GM10248 (cell line): ENCODE measurements at regions not wholly inside any gene's neighbourhood (a gene's known extent, or its start where the extent isn't known, plus 50 kb on each side); places are given as distances from the start of the nearest gene placed in this dataset.

Experiments
- CTCF ChIA-PET: fragments of 300-600 bp; sonication (Branson Sonifier 250); formaldehyde crosslinking; extraction: SDS; loops from one replicate; lab custom pipeline; 2021; ENCODE audit warnings: antibody characterized with exemption; lab: Yijun Ruan, JAX
- POLR2A ChIA-PET: fragments of 350-650 bp; sonication (Branson Sonifier 250); formaldehyde crosslinking; extraction: SDS; loops from one replicate; lab custom pipeline; 2020; ENCODE audit warnings: antibody characterized with exemption; lab: Yijun Ruan, JAX
- DNase-seq: peaks from one replicate; pipeline ENCODE4 v3.0.0; 2012; ENCODE audit errors: extremely low spot score
- CTCF ChIP-seq: IDR thresholded peaks from 2 replicates; pipeline ENCODE4 v1.5.1; 2012; ENCODE audit warnings: mild to moderate bottlenecking, low read depth; ENCODE audit errors: extremely low read depth, missing control alignments, control extremely low read depth

- no peak for TF ChIP-seq CTCF
- no peak for DNase-seq
- POLR2A ChIA-PET: no interaction called here
These were observed 270.1 kb downstream of the SLITRK5 start for GRCh38 chr13:87941226-87941625.

GRCh38 chr13:87942205-87942604, 271.0 kb downstream of the SLITRK5 start:
- CTCF ChIA-PET: no interaction called here
- no peak for DNase-seq
- no peak for TF ChIP-seq CTCF
- POLR2A ChIA-PET: no interaction called here

More at GRCh38 chr13:87941226-87941625, 270.1 kb downstream of the SLITRK5 start:
- CTCF ChIA-PET: no interaction called here

- ChIA-PET CTCF (no interaction called here), POLR2A (no interaction called here)
- DNase-seq: no peak
- TF ChIP-seq CTCF: no peak
These were observed 272.9 kb downstream of the SLITRK5 start for GRCh38 chr13:87944038-87944437.

- no peak for TF ChIP-seq CTCF
- POLR2A ChIA-PET: no interaction called here
- DNase-seq: no peak
- CTCF ChIA-PET: no interaction called here
These were observed 281.2 kb downstream of the SLITRK5 start for GRCh38 chr13:87952377-87952776.

GRCh38 chr13:87953381-87953780, 282.2 kb downstream of the SLITRK5 start:
- DNase-seq: no peak
- CTCF ChIA-PET: no interaction called here
- POLR2A ChIA-PET: no interaction called here
- no peak for TF ChIP-seq CTCF

GRCh38 chr13:87954091-87954490, 282.9 kb downstream of the SLITRK5 start:
- TF ChIP-seq CTCF: no peak
- DNase-seq: no peak
- ChIA-PET CTCF (no interaction called here), POLR2A (no interaction called here)

- no peak for DNase-seq
- ChIA-PET CTCF (interaction anchor here (1.2 kb wide), 1 partner anchor 9 kb away, joined by 3 read pairs; no protein-coding TSS in a partner anchor), POLR2A (no interaction called here)
- TF ChIP-seq CTCF: no peak
These were observed 290.4 kb downstream of the SLITRK5 start for GRCh38 chr13:87961546-87961945.
